Stimulated activated naive CD4-positive, alpha-beta T cell (primary cell): ENCODE measurements at regions not wholly inside any gene's neighbourhood (a gene's known extent, or its start where the extent isn't known, plus 50 kb on each side); places are given as distances from the start of the nearest gene placed in this dataset.

ENCODE experiments used
- DNase-seq, 6 experiments: peaks; one replicate each; lab custom pipeline; 2025; lab: John Stamatoyannopoulos, UW

- no peak for DNase-seq
Observed at GRCh38 chr7:68482800-68483199, 1115.5 kb upstream of the AUTS2 start.

- no peak for DNase-seq
Observed at GRCh38 chr7:68484731-68485130, 1113.5 kb upstream of the AUTS2 start.

- DNase-seq, result no peak
Observed at GRCh38 chr7:68485253-68485917, 1112.9 kb upstream of the AUTS2 start.

GRCh38 chr7:68488341-68489060, 1109.8 kb upstream of the AUTS2 start:
- no peak for DNase-seq

- no peak for DNase-seq
Observed at GRCh38 chr7:68491523-68492358, 1106.5 kb upstream of the AUTS2 start.

- no peak for DNase-seq
Observed at GRCh38 chr7:68492359-68492690, 1106.0 kb upstream of the AUTS2 start.

- DNase-seq, result no peak
Observed at GRCh38 chr7:68503400-68503799, 1094.9 kb upstream of the AUTS2 start.

GRCh38 chr7:68504716-68505115, 1093.6 kb upstream of the AUTS2 start:
- no peak for DNase-seq

GRCh38 chr7:68505721-68506120, 1092.6 kb upstream of the AUTS2 start:
- DNase-seq, result no peak

GRCh38 chr7:68507668-68508067, 1090.6 kb upstream of the AUTS2 start:
- no peak for DNase-seq

GRCh38 chr7:68509054-68509453, 1089.2 kb upstream of the AUTS2 start:
- DNase-seq, result no peak

GRCh38 chr7:68509603-68510002, 1088.7 kb upstream of the AUTS2 start:
- DNase-seq, result no peak

- DNase-seq, result no peak
Observed at GRCh38 chr7:68511281-68511680, 1087.0 kb upstream of the AUTS2 start.

GRCh38 chr7:68512466-68512865, 1085.8 kb upstream of the AUTS2 start:
- DNase-seq, result no peak

GRCh38 chr7:68518060-68518459, 1080.2 kb upstream of the AUTS2 start:
- DNase-seq, result no peak

- no peak for DNase-seq
Observed at GRCh38 chr7:68524126-68524525, 1074.1 kb upstream of the AUTS2 start.

GRCh38 chr7:68529221-68529620, 1069.1 kb upstream of the AUTS2 start:
- DNase-seq, result no peak

GRCh38 chr7:68535266-68535665, 1063.0 kb upstream of the AUTS2 start:
- no peak for DNase-seq

GRCh38 chr7:68537051-68537773, 1061.1 kb upstream of the AUTS2 start:
- DNase-seq, result no peak

GRCh38 chr7:68537774-68538071, 1060.6 kb upstream of the AUTS2 start:
- DNase-seq, result no peak

- no peak for DNase-seq
Observed at GRCh38 chr7:68542831-68543230, 1055.4 kb upstream of the AUTS2 start.

GRCh38 chr7:68544851-68545250, 1053.4 kb upstream of the AUTS2 start:
- no peak for DNase-seq

- no peak for DNase-seq
Observed at GRCh38 chr7:68547181-68547580, 1051.1 kb upstream of the AUTS2 start.
